HG03460 (cell line): ENCODE measurements at regions not wholly inside any gene's neighbourhood (a gene's known extent, or its start where the extent isn't known, plus 50 kb on each side); places are given as distances from the start of the nearest gene placed in this dataset.

ENCODE experiments used
- ATAC-seq: cut with Tn5 transposase; IDR thresholded peaks from one replicate; pipeline ENCODE4 v1.9.1; 2021; ENCODE audit not compliant: unreplicated experiment

DNA sequence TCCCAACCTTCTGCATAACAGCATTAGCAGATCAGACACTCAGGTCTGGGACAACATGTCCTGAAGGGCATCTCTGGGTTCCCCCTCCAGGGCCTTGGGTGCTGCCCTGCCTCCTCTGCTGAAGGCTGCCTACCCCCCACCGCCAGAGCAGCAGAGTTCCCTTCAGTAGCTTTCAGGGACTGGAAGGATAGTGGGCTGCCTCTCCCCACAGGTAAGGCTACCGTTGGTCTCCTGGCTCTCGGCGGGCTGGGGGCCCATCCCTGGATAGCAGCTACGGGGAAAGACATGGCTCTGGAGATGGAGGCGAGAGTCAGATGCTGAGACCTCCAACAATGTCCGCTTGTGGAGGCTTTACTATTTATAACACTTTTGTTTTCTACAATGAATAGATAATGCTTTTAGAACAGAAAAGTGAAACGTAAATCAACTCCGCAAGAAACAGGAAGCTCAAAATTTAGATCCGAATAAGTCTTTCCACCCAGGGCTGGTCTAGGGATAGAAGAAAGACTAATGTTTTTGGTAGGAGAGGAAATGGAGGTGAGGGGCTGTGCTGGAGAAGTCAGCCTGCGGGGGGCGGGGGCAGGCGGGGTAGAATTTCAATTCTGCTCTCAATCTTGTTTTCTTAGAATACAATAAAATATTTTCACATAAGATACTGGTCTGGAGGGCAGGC is 58.4 kb downstream of the ARL4C start:
- no peak for ATAC-seq

DNA sequence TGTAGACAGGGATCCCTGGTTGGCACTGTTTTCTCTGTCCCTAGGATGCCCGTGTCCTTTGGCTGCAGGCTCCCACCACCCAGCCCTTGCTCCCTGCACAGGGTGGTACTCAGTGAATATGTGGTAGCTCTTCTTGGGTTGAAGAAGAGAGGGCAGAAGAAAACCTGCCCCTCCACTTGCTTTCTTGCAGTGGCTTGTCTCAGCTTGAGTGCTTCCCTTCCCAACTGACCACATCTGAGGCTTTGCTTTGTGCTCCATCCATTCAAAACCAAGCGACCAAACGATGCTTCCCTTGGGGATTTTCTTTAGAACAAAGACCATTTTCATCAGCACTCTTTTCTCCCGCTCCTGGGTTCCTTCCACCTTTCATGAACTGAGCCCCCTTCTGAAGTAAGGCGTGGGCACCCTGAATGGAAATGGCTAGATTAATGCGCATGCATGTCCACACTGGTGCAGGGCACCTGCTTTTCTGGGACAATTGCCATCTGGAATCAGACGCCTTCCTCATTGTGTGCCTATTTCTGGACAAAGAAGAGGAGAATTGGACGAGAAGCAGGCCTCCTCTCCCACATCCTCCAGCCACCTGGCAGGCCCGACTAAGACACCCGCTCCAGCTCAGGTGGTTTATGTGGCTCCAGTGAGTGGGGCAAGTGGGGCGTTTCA is 59.1 kb downstream of the ARL4C start:
- no peak for ATAC-seq

DNA sequence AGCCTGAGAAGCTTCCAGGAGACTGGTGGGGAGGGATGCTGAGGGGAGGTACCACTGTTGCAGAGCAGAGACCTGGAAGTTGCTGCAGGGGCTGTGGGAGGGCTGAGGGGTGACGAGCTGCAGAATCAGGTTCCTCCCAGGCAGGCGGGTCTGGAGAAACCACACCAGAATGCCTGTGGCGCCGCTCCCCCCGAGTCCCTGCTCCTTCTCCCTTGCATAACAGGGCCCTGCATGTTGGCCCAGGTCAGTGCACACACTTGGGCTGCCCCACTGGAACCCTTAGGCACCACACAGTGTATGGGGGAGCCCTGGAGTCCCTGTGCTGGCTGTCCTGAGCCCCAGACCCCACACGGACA is 60.4 kb downstream of the ARL4C start:
- no peak for ATAC-seq

DNA sequence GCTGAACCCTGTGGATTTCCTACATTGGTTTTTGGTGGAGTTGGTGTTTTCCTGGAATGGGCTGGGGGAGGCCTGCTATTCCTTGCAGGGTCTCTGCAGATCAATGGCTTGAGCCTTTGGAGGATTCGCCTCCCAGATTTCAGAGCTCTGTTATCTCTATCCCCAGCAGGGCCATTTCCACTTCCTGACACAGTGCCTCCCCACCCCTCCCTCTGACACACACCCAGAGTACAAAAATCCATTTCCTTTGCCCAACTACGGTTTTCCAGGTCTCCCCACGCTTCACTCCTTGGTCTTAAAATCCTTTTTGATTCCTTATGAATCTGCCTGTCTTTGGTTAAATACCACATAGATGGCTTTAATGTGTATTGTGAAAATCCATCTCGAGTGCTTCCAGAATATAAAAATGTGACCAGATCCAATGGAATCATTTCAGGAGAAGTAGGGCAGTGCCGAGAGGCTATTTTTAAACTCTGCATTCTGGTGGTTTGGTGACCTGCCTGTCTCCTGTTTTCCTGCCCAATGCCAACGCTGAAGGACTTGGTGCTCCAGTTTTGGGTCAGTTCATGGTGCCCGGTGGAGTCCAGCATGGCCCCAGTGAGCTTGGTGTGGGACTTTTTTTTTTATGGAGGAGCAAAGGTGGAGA is 60.9 kb downstream of the ARL4C start:
- ATAC-seq: no peak

DNA sequence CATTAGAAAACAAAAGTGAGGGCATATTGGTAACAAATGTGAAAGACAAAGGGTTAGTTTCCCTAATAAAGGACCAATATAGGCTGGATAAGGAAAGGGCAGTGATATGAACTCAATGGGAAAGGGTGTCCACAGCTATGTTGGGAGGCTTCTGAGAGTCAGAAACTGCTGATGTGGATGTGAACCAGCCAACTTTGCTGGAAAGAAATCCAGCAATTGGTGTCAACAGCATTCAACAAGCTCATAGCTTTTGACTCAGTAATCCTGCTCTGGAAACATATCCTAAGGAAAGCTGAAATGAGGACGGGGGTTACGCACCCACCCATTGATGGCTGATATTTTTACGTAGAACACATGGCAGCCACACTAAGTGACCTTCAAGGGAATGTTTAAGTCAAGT is 63.7 kb downstream of the ARL4C start:
- no peak for ATAC-seq

DNA sequence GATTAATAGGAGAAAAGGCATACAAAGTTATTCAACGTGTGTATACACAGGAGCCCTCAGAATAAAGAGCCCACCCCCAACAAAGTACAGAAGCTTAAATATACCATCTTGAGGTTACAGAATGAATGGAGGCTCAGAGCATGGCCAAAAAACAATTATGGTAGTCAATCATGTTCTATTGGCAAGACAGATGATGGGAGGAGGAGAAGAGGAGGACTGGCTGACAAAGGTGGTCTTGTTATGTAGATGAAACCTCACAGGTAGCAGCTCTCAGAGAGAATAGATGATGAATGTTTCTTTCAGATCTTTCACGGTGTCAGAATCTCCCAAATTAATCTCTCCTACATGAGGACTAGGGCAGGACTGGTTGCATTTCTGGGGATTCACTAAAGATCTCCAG is 66.0 kb downstream of the ARL4C start:
- no peak for ATAC-seq

DNA sequence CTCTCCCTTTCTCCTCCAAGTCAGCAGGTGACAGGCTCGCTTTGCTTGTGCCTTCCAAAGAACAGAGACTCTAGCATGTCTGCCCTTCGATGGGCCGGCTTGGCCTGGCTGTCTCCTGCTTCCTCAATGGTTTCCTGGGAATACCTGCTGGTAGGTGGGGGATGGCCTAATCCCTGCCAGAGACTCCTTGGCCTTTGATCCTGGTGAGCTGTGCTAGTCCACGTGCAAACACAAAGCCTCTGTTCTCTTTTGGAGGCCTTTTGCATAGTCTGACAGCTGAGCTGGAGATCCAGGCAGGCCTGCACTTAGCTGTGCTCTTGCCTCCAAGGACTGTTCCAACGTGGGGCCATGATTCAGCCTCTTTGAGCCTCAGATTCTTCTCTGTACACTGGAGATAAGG is 67.6 kb downstream of the ARL4C start:
- no peak for ATAC-seq

DNA sequence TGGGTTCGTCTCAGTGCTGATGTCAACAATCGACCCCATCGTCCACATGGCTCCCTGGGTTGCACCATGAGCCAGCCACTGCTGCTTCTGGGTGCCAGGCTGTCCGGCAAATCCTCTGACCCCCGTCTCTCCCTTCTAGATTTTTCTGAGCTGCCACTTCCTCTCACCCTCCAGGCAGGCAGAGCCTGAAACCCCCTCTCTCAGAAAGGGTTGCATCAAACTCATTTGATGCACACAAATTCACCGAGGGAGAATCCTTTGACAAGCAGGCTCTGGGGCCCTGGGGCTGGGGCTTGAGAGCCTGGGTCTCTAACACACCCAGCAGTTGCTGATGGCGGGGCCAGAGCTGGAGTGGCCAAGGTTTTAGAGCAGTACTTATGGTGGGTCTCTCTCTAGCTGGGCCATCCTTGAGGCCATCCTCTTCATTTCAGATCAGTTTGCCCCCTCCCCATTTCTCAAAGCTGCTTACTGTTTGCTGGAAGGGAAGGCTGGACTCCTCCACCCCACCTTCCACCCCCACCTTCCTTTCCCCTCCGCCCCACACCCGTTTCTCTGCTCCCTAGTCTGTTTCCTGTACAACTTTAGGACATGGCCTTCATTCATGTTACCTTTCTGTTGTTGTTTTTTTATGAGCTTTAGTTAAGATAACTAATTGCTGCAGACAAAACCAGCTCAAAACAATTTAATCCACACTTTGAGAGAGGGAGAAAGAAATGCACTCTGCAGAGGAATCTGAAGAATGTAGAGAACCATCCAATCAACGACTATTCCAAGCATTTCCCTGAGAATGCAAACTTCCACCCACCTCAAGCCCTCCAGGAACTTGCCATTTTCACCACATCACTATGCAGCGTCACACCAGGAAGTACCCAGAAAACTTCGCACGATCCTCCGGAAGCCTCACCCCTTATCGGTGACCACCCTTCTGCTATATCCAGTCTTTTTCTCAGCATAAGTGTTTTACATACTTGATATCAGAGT is 69.5 kb downstream of the ARL4C start:
- no peak for ATAC-seq

DNA sequence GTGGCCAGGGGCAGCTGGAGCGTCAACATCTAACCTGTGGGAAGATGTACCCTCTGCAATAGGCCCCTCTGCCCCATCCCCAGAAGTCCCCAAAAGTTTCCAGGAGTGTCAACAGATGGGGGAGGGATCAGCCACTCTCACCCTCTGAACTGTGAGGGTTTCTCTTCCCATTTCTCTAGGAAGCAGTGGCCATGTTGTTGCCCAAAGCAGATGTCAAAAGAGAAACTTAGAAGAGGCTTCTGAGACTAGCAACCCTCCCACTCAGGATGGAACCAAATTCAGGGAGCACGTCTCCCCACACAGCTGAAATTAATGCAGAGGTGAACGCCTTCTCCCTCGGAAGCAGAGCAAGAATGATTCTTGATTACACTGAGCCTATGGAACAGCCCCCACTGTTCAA is 70.3 kb downstream of the ARL4C start:
- no peak for ATAC-seq

DNA sequence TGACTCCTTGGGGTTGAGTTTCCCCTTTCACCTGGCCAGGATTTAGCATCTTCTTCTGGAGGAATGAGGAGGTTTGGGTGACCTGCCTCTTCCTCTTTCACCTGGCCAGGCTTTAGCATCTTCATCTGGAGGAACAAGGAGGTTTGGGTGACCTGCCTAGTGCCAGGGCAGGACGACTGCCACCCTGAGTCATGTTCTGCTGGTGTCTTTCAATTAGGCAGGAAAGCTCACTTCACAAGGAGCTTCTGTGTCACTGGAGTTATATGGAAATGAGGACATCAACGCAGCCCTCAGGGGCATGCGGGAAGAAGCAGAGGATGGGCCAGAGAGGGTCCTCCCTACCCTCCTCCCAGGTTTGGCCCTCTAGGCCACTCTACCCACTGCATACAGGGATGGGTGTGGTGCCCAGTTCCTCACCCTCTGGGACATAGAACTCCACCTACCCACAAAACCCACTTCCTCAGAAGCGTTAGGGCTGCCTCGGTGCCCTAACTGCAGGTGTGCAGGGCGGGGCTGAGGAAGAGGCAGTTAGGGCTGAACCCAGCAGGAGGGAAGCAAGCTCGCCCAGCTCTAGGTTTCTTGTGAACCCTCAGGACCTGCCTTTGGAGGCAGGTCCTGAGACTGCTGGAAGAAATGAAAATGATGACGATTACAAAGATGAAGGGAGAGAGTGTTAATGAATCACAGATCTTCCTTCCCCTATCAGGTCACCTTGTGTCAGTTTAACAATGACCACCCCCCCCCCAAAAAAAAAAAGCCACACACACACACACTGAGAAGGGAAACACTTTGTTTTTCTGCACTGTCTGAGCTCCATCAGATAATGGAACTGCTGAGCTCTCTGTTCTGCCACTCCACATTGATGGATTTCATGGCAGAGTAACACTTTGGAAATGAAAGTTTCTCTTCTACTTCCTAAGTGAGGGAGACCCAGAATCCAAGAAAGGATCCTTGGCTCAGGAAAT is 71.0 kb downstream of the ARL4C start:
- ATAC-seq: peak; percentile 85

DNA sequence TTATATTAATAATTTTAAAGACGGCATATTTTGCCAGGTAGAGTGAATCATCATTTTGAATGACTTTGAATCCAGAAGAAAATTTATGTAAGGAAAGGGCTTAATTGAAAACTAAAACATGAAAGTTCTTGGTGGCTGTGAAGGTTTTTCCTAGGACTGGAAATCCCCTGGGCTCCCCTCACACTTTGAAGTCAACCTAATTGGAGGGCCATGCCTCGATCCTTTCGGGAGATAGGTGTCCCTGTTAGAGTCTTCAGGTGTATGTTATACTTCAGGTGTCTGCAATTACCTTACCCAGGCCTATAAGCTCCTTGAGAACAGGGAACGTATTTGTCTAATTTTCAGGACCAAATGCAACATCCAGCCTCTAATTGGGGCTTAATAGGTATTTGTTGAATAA is 73.0 kb downstream of the ARL4C start:
- no peak for ATAC-seq

DNA sequence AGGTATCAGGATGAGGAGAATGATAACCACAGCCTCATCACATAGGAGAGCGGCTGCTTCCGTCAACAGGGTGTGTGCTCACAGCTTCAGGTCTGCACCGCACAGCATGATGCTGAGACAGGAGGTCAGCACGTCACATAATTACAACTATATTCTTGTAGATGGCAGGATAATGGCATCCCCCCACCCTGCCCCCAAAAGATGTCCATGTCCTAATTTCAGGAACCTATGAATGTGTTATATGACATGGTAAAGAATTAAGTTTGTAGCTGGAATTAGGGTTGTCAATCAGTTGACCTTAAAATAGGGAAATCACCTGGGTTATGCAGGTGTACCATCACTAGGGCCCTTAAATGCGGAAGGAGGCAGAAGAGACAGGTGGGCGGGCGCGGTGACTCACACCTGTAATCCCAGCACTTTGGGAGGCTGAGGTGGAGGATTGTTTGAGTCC is 73.9 kb downstream of the ARL4C start:
- ATAC-seq: no peak

DNA sequence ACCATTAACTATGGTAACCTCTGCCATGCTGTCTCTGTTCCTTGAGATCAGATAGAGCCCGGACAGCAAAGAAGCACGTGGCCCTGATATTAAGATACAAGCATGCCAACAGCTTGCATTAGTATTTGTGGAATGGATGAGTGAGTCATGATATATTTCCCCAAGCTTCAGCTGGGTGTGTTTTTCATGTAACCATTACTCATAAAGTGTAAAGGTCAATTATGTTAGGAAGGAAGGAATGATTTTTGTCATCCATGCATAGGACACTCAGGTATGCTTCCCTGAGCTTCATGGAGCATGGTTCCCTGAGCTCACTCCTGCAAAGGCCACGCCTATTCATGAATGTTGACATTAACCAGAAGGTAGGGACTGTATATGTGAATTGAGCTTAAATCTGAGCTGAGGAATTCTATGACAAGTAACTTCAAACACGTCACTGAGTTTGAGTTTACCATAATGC is 74.6 kb downstream of the ARL4C start:
- no peak for ATAC-seq

DNA sequence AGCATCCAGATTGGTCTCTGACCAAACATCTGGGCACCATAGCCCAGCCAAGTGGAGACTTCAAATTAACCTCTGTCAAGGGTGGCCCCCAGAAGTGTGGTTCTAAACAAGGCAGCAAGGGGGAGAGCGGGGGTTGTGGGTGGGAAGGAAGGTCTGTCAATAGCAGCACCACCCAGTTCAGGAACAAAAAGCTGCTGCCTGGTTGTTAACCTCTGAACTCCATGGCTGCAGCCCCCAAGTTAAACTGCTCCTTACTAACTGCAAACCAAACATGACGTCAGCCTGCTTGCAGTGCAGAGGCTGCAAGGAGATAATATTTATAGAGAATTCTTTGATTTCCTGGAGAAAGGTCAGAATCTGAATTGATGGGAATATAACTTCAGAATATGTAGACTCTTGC is 76.5 kb downstream of the ARL4C start:
- ATAC-seq: no peak

DNA sequence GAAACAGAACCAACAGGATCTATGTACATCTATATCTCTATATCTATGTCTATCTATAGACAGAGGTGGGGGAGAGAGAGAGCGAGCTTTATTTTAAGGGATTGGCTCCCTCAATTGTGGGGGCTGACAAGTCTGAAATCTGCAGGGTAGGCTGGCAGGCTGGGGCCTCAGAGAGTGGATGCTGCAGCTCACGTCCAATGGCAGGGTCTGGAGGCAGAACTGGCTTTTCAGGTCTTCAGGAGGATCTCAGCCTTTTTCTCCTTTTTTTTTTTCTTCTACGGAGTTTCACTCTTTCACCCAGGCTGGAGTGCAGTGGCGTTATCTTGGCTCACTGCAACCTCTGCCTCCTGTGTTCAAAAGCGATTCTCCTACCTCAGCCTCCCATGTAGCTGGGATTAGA is 77.2 kb downstream of the ARL4C start:
- ATAC-seq: no peak

DNA sequence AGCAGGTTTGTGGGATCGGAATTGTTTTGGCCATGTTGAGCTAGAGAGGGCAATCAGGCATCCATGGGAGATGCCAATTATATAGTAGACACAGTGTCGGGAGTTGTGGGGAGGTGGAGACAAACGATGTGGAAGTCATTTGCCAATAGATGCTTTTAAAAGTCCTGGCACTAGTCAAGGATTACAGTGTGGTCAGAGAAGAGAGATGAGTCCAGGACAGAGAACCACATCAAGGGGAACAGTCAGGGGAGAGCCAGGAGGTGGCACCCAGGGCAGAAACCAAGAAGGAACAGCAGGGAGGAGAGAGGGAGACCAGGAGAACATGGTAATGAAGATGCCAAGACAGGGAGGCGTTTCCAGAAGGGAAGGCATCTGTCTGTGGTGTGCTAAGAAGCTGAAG is 81.2 kb downstream of the ARL4C start:
- ATAC-seq: no peak

DNA sequence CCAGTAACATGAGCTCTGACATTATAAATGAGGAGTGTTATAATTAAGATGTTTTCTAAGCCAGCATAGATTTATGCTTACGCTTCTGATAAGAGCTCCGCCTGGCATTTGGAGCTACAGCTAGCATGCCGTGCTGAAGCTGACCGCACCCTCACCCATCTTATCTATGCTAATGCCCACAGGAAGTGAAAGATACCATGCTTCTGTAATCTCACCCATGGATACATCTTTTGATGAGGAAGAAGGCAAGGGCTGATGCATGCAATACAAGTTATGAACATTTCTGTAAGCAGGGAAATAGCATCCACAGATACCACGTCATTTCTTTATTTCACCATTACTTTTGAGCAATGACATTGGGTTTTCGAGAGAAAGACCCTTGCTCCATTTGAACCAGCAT is 82.3 kb downstream of the ARL4C start:
- no peak for ATAC-seq

DNA sequence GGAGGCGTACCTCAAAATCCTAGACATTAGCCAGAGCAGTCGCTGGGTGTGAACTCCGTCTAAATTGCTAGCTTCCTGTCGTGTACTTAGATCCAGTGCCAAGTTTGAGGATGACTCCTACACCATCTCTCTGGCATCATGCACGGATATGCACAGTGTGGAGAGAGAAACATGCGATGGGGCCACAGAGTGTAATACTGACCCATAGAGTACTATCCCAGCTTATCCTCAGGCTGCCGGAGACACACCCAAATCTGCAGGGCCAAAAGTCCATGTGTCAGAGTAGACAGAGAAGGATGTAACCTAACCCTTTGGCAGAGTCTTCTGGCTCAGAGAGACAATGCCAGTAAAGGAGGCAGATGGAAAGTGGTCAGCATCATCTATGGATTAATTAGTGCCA is 84.2 kb downstream of the ARL4C start:
- no peak for ATAC-seq

DNA sequence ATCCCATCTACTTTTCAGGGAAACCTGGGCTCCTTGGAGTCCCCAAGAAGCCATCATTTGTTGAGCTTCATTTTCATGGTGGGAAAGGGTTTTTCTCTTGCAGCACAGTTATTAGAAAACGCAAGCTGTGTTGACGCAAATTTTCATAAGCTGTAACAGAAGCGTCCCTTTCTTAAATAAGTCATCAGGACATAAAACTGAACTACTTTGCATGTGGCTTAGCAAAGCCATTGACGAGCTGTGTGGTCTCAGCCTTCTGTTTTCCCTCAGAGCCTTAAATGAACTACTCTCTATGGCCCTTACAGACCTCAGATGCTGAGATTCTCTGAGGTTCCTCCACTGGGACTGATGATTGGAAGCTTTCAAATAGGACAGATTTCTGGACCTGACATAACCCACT is 85.1 kb downstream of the ARL4C start:
- ATAC-seq: peak; percentile 86

DNA sequence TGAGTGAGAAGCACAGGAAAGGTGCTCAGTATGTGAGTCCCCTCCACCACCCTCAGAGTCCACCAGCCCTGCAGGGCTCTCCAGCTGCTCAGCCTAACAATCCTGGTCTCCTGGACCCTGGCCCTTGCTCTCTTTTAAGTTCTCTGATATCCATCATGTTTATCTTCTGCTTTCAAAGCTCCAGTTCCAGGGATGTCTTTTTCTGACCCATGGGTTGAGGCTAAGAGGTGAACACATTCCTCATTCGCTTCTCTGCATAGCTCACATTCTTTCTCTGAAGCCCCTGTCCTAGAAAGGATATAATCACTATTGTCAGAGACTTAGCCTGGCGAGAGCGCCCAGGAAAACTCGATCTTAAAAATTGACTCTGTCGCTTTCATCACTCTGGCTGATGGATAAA is 86.4 kb downstream of the ARL4C start:
- ATAC-seq: no peak
